HPDE6-E6E7 (cell line): ENCODE measurements at regions not wholly inside any gene's neighbourhood (a gene's known extent, or its start where the extent isn't known, plus 50 kb on each side); places are given as distances from the start of the nearest gene placed in this dataset.
A peak's percentile ranks its signal among the peaks of the same experiment; 100 is the strongest.
"Not testable (repeated sequence)": the region's sequence is repeated elsewhere in the genome, so short reads cannot be mapped to it uniquely, and the experiment has no call there.

Experiments
- DNase-seq: peaks from one replicate; pipeline ENCODE4 v3.0.0; 2011; ENCODE audit warnings: missing footprints; ENCODE audit errors: extremely low spot score

DNA sequence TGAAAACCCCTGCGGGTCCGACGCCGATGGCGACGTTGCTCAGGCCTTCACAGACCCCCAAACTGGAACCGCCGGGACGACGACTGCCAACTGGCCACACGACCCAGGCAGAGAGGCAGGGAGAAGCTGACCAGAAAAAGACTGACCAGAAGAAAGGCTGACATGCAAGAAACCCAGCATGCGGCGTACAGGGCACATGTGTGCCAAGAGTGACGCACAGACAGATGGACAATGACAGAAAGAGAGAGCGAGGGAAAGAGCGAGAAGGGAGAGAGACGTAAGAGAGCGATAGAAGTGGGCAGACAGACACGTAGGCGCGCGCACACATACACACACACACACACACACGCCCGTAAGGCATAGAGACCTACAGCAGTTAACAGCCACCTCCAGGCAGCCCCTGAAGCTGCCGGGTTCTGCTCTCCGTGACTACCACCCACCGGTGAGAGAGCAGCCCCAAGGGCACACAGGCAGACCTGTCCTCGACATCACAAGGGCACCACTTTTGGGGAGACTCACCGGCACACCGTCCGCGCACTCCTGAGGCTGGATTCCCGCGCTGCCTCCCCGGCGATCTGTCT lies 67.2 kb upstream of the ZNF527 start:
- DNase-seq = no peak

- DNase-seq = no peak
Observed at GRCh38 chr19:37304190-37304883, 66.6 kb upstream of the ZNF527 start.

GRCh38 chr19:37304884-37305255 lies 66.0 kb upstream of the ZNF527 start:
- no peak for DNase-seq

GRCh38 chr19:37306383-37306963 lies 64.4 kb upstream of the ZNF527 start:
- DNase-seq = no peak

- no peak for DNase-seq
Observed at GRCh38 chr19:37309834-37310575, 60.9 kb upstream of the ZNF527 start.

GRCh38 chr19:37312531-37313334 lies 58.2 kb upstream of the ZNF527 start:
- DNase-seq = not testable (repeated sequence)

DNA sequence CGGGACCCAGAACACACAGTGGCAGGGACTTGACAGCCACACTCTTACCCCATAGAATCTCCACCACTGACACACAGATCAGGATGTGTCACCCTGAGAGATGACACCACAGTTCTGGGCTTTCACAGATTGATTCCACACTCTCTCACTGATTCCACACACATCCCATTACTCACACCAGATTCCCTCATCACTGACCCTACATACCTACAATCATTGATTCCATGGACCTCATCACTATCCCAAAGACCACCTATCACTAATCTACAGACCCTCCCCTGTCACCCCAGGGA lies 57.6 kb upstream of the ZNF527 start:
- DNase-seq = no peak

GRCh38 chr19:37317403-37318209 lies 53.3 kb upstream of the ZNF527 start:
- DNase-seq = peak; percentile 93

- DNase-seq = not testable (repeated sequence)
Observed at GRCh38 chr19:37320988-37321387, 49.9 kb upstream of the ZNF527 start.
